OCI-LY3 (cell line): ENCODE measurements at regions not wholly inside any gene's neighbourhood (a gene's known extent, or its start where the extent isn't known, plus 50 kb on each side); places are given as distances from the start of the nearest gene placed in this dataset.

Experiments used
- EZH2phosphoT487 ChIP-seq: fragments of 200-600 bp; shearing (Covaris generic); IDR thresholded peaks from 2 replicates; pipeline ENCODE4 v1.6.1; 2018; ENCODE audit warnings: antibody characterized with exemption, mixed run types, low read depth
- TF ChIP-seq, protein P1 (sequence below): fragments of 200-600, 300-600 bp; sonication (generic); IDR thresholded peaks from 2 replicates; pipeline ENCODE4 v1.5.1; 2014; ENCODE audit warnings: antibody characterized with exemption, low read length, low read depth

DNA sequence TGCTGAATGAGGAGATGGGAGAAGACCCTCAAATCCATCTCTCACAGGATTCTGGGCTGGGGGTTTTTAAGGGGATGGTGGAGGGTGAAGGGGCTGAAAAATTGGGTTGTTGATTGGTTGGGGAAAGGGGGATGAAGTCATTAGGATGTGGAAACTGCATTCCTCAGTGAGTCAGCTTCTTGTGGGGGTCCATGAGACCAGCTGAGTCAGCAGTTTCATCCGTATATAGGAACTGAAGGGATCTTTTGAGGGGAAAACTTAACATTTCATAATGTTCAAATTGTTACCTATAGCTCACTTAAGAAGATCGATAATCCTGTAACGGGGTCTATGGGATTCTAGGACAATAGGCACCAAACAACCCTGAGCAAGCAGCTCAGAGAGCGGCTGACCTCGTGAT, 213.4 kb downstream of the CBLN1 start:
- TF ChIP-seq, protein P1, sequence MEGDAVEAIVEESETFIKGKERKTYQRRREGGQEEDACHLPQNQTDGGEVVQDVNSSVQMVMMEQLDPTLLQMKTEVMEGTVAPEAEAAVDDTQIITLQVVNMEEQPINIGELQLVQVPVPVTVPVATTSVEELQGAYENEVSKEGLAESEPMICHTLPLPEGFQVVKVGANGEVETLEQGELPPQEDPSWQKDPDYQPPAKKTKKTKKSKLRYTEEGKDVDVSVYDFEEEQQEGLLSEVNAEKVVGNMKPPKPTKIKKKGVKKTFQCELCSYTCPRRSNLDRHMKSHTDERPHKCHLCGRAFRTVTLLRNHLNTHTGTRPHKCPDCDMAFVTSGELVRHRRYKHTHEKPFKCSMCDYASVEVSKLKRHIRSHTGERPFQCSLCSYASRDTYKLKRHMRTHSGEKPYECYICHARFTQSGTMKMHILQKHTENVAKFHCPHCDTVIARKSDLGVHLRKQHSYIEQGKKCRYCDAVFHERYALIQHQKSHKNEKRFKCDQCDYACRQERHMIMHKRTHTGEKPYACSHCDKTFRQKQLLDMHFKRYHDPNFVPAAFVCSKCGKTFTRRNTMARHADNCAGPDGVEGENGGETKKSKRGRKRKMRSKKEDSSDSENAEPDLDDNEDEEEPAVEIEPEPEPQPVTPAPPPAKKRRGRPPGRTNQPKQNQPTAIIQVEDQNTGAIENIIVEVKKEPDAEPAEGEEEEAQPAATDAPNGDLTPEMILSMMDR = no peak
- no peak for TF ChIP-seq EZH2phosphoT487
